Neural progenitor cell (in vitro differentiated cells): ENCODE measurements at regions not wholly inside any gene's neighbourhood (a gene's known extent, or its start where the extent isn't known, plus 50 kb on each side); places are given as distances from the start of the nearest gene placed in this dataset.

Experiments
- DNase-seq: peaks from one replicate; pipeline ENCODE4 v3.0.0-alpha.2; 2016; ENCODE audit warnings: low spot score
- H2AFZ ChIP-seq: fragments of 200-600 bp; sonication (generic); replicated peaks from 2 replicates; pipeline ENCODE4 v1.6.1; 2016; ENCODE audit warnings: antibody characterized with exemption
- H3F3A ChIP-seq: fragments of 200-600 bp; sonication (generic); 2 replicates; pipeline ENCODE4 v1.6.1; 2016; ENCODE audit warnings: antibody characterized with exemption, low read depth
- H3K27ac ChIP-seq: fragments of 200-600 bp; sonication (generic); 2 replicates; pipeline ENCODE4 v1.5.1; 2016; ENCODE audit warnings: mild to moderate bottlenecking
- H3K27me3 ChIP-seq: fragments of 200-600 bp; sonication (generic); 2 replicates; pipeline ENCODE4 v1.6.1; 2016; ENCODE audit warnings: mild to moderate bottlenecking, moderate library complexity
- H3K36me3 ChIP-seq: fragments of 200-600 bp; sonication (generic); 2 replicates; pipeline ENCODE4 v1.5.1; 2016
- H3K4me1 ChIP-seq: fragments of 200-600 bp; sonication (generic); 2 replicates; pipeline ENCODE4 v1.6.1; 2016; ENCODE audit warnings: mixed run types
- H3K4me2 ChIP-seq: fragments of 200-600 bp; sonication (generic); 2 replicates; pipeline ENCODE4 v1.6.1; 2016
- H3K4me3 ChIP-seq: fragments of 200-600 bp; sonication (generic); 2 replicates; pipeline ENCODE4 v1.5.1; 2016
- H3K79me2 ChIP-seq: fragments of 200-600 bp; sonication (generic); 2 replicates; pipeline ENCODE4 v1.6.1; 2016; ENCODE audit warnings: low read depth
- H3K9ac ChIP-seq: fragments of 200-600 bp; sonication (generic); 2 replicates; pipeline ENCODE4 v1.6.1; 2016
- H3K9me3 ChIP-seq: fragments of 200-600 bp; sonication (generic); 2 replicates; pipeline ENCODE4 v1.5.1; 2016; ENCODE audit warnings: low read depth
- H4K20me1 ChIP-seq: fragments of 200-600 bp; sonication (generic); 2 replicates; pipeline ENCODE4 v1.6.1; 2016; ENCODE audit warnings: low read depth
- H3K27ac Mint-ChIP-seq: 3 replicates; pipeline ENCODE4 v1.8.0; 2021; ENCODE audit warnings: mixed read lengths
- H3K27me3 Mint-ChIP-seq: 2 replicates; pipeline ENCODE4 v1.8.0; 2022; ENCODE audit warnings: low read depth, mild to moderate bottlenecking, inconsistent platforms, moderate library complexity, mixed read lengths; ENCODE audit not compliant: insufficient read depth
- H3K36me3 Mint-ChIP-seq: 3 replicates; pipeline ENCODE4 v1.8.0; 2021; ENCODE audit warnings: mixed read lengths
- H3K4me1 Mint-ChIP-seq: 3 replicates; pipeline ENCODE4 v1.8.0; 2021; ENCODE audit warnings: mixed read lengths
- H3K4me3 Mint-ChIP-seq: 3 replicates; pipeline ENCODE4 v1.8.0; 2021; ENCODE audit warnings: mild to moderate bottlenecking, moderate library complexity, mixed read lengths
- H3K9me3 Mint-ChIP-seq: 3 replicates; pipeline ENCODE4 v1.8.0; 2020; ENCODE audit warnings: mixed read lengths
- EZH2 ChIP-seq: fragments of 200-600 bp; sonication (generic); IDR thresholded peaks from 2 replicates; pipeline ENCODE4 v1.6.1; 2017; ENCODE audit warnings: antibody characterized with exemption, mild to moderate bottlenecking, moderate library complexity
- EZH2phosphoT487 ChIP-seq: fragments of 200-600 bp; sonication (generic); IDR thresholded peaks from 2 replicates; pipeline ENCODE4 v1.6.1; 2017; ENCODE audit warnings: antibody characterized with exemption
- TF ChIP-seq, protein P1 (sequence below): fragments of 200-600 bp; sonication (generic); IDR thresholded peaks from 2 replicates; pipeline ENCODE4 v1.5.1; 2017; ENCODE audit warnings: antibody characterized with exemption, mild to moderate bottlenecking

DNA sequence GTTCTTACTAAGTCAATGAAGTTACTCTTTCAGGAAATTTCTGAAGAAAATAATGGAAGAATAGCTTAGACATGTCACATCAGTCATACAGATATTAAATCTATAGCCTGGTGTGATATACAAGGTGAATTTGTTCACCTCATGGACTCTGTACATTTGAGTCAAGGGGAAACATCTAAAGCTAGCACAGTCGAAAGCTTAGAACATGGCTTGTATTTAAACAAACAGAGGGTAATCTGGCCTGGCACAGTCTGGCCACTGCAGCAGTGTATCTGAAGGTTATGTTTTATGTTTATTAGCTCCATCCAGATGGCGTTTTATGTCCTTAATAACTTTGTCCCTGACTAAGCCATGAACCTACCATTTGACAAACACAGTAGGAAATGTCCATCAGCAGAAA lies 817.3 kb downstream of the SATB2 start:
- no peaks in the 10 kb centered on the region for H3K27me3 Mint-ChIP-seq
- H3K27ac ChIP-seq, result no peak overlapping the region
- H3K4me1 ChIP-seq, result no peaks in the 10 kb centered on the region
- H3K4me3 Mint-ChIP-seq, result no peak overlapping the region
- no peaks in the 10 kb centered on the region for H4K20me1 ChIP-seq
- H3K27me3 ChIP-seq, result no peaks in the 10 kb centered on the region
- no peak overlapping the region for H2AFZ ChIP-seq
- H3K4me2 ChIP-seq, result no peak overlapping the region
- no peaks in the 10 kb centered on the region for H3K79me2 ChIP-seq
- no peak for DNase-seq
- no peaks in the 10 kb centered on the region for H3K36me3 ChIP-seq
- H3K9me3 ChIP-seq, result no peaks in the 10 kb centered on the region
- no peaks in the 10 kb centered on the region for H3K9me3 Mint-ChIP-seq
- no peaks in the 10 kb centered on the region for H3K4me1 Mint-ChIP-seq
- H3K27ac Mint-ChIP-seq, result no peak overlapping the region
- no peak overlapping the region for H3K9ac ChIP-seq
- TF ChIP-seq EZH2phosphoT487, result no peak
- TF ChIP-seq EZH2, result no peak
- TF ChIP-seq, protein P1, sequence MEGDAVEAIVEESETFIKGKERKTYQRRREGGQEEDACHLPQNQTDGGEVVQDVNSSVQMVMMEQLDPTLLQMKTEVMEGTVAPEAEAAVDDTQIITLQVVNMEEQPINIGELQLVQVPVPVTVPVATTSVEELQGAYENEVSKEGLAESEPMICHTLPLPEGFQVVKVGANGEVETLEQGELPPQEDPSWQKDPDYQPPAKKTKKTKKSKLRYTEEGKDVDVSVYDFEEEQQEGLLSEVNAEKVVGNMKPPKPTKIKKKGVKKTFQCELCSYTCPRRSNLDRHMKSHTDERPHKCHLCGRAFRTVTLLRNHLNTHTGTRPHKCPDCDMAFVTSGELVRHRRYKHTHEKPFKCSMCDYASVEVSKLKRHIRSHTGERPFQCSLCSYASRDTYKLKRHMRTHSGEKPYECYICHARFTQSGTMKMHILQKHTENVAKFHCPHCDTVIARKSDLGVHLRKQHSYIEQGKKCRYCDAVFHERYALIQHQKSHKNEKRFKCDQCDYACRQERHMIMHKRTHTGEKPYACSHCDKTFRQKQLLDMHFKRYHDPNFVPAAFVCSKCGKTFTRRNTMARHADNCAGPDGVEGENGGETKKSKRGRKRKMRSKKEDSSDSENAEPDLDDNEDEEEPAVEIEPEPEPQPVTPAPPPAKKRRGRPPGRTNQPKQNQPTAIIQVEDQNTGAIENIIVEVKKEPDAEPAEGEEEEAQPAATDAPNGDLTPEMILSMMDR, result no peak
- no peaks in the 10 kb centered on the region for H3F3A ChIP-seq
- H3K4me3 ChIP-seq, result no peak overlapping the region
- H3K36me3 Mint-ChIP-seq, result no peaks in the 10 kb centered on the region

DNA sequence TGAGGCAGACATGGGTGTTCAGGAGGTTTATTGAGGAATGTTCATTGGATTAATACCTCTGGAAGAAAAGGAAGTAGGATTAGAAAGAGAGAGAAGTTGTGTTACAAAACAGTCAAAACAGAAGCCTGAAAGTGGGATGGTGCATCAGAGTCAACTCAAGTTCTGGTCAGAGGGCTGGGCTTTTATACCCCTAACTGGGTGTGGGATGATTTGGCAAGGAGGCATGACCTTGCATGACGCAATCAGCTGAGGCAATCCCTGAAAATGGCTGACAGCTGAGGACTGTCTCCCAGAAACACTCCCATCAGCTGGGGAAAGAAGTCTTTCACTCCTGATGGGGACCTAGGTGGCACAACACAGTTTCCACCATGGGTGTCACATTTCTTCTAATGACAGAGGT lies 818.2 kb downstream of the SATB2 start:
- TF ChIP-seq EZH2 (no peak), EZH2phosphoT487 (no peak)
- TF ChIP-seq, protein P1, result no peak
- no peaks in the 10 kb centered on the region for H4K20me1 ChIP-seq
- H3K79me2 ChIP-seq, result no peaks in the 10 kb centered on the region
- no peak overlapping the region for H3K9ac ChIP-seq
- no peaks in the 10 kb centered on the region for H3K9me3 Mint-ChIP-seq
- no peak overlapping the region for H3K27ac ChIP-seq
- H3K36me3 Mint-ChIP-seq, result no peaks in the 10 kb centered on the region
- H3K27ac Mint-ChIP-seq, result no peak overlapping the region
- H3K4me3 Mint-ChIP-seq, result no peak overlapping the region
- no peak overlapping the region for H3K4me3 ChIP-seq
- no peaks in the 10 kb centered on the region for H3K27me3 Mint-ChIP-seq
- no peak overlapping the region for H3K4me2 ChIP-seq
- no peaks in the 10 kb centered on the region for H3K36me3 ChIP-seq
- no peaks in the 10 kb centered on the region for H3K4me1 ChIP-seq
- no peaks in the 10 kb centered on the region for H3K4me1 Mint-ChIP-seq
- no peak for DNase-seq
- H2AFZ ChIP-seq, result no peak overlapping the region
- H3F3A ChIP-seq, result no peaks in the 10 kb centered on the region
- no peaks in the 10 kb centered on the region for H3K27me3 ChIP-seq
- H3K9me3 ChIP-seq, result no peaks in the 10 kb centered on the region

DNA sequence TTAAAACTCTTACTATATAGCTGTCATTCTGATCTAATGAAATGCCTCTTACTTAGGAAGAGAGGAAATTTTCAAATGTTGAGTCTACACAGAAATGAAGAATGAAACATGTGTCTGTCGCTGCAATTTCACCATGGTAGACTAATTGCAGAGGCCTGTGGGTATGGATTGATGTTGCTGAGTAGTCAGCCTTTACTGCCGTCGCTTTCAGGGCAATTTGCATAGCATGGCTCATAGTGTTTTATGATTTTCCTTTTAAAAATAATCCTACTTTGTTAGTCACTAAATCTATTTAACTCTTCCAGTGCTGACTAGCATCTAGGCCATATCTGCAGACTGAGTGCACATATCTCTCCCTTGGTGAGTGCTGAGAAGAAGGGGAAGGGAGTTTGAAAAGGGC lies 819.2 kb downstream of the SATB2 start:
- H3F3A ChIP-seq, result no peaks in the 10 kb centered on the region
- H3K9me3 Mint-ChIP-seq, result no peaks in the 10 kb centered on the region
- no peaks in the 10 kb centered on the region for H3K79me2 ChIP-seq
- H3K4me3 ChIP-seq, result no peak overlapping the region
- H4K20me1 ChIP-seq, result no peaks in the 10 kb centered on the region
- no peak overlapping the region for H3K27ac ChIP-seq
- H2AFZ ChIP-seq, result no peak overlapping the region
- no peak overlapping the region for H3K4me2 ChIP-seq
- no peaks in the 10 kb centered on the region for H3K36me3 ChIP-seq
- no peak overlapping the region for H3K27ac Mint-ChIP-seq
- DNase-seq, result no peak
- no peaks in the 10 kb centered on the region for H3K4me1 Mint-ChIP-seq
- no peak overlapping the region for H3K4me3 Mint-ChIP-seq
- H3K4me1 ChIP-seq, result no peaks in the 10 kb centered on the region
- no peaks in the 10 kb centered on the region for H3K27me3 ChIP-seq
- no peaks in the 10 kb centered on the region for H3K9me3 ChIP-seq
- H3K27me3 Mint-ChIP-seq, result no peaks in the 10 kb centered on the region
- TF ChIP-seq, protein P1, result no peak
- TF ChIP-seq EZH2 (no peak), EZH2phosphoT487 (no peak)
- H3K36me3 Mint-ChIP-seq, result no peaks in the 10 kb centered on the region
- no peak overlapping the region for H3K9ac ChIP-seq

DNA sequence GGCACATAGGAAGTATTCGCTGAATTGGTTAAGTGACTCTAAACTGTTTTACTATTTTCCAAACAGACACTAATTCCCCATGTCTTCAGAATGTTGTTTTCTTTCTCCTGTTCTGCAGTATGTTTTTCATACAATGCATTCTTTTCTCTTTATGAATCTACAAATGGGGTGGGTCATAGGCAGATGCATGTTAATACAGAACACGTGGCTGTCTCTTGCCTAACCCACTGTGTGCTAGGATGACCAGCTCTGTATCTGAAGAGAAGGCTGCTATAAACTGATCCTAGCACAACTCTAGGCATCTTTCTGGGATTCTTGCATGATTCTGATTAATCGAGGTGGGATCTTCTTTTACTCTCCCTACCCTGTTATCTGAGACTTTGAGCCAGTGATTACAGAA lies 826.0 kb downstream of the PLCL1 start:
- Mint-ChIP-seq H3K27ac (no peak overlapping the region), H3K27me3 (no peaks in the 10 kb centered on the region), H3K36me3 (no peaks in the 10 kb centered on the region), H3K4me1 (no peaks in the 10 kb centered on the region), H3K4me3 (no peak overlapping the region), H3K9me3 (no peaks in the 10 kb centered on the region)
- H3K79me2 ChIP-seq, result no peaks in the 10 kb centered on the region
- no peak overlapping the region for H3K4me2 ChIP-seq
- no peaks in the 10 kb centered on the region for H3K4me1 ChIP-seq
- TF ChIP-seq, protein P1, result no peak
- TF ChIP-seq EZH2 (no peak), EZH2phosphoT487 (no peak)
- no peaks in the 10 kb centered on the region for H3K36me3 ChIP-seq
- no peaks in the 10 kb centered on the region for H3F3A ChIP-seq
- H2AFZ ChIP-seq, result no peak overlapping the region
- H3K27ac ChIP-seq, result no peak overlapping the region
- H3K9ac ChIP-seq, result no peak overlapping the region
- no peak overlapping the region for H3K4me3 ChIP-seq
- no peaks in the 10 kb centered on the region for H4K20me1 ChIP-seq
- no peaks in the 10 kb centered on the region for H3K9me3 ChIP-seq
- no peaks in the 10 kb centered on the region for H3K27me3 ChIP-seq
- DNase-seq, result no peak
